H9 (cell line): ENCODE measurements at regions not wholly inside any gene's neighbourhood (a gene's known extent, or its start where the extent isn't known, plus 50 kb on each side); places are given as distances from the start of the nearest gene placed in this dataset.

Source experiments
- DNase-seq: peaks from one replicate; pipeline ENCODE4 v3.0.0-alpha.2; 2017
- H2AFZ ChIP-seq: one replicate; pipeline ENCODE4 v1.6.1; 2013; ENCODE audit warnings: mild to moderate bottlenecking, low read length, control low read depth, moderate library complexity
- H2AK5ac ChIP-seq: 2 replicates; pipeline ENCODE4 v1.6.1; 2013; ENCODE audit warnings: low read length, control low read depth, mixed read lengths; ENCODE audit not compliant: insufficient read length
- H2BK120ac ChIP-seq: one replicate; pipeline ENCODE4 v1.6.1; 2013; ENCODE audit warnings: low read depth, mild to moderate bottlenecking, low read length, control low read depth, inconsistent platforms; ENCODE audit not compliant: poor library complexity, severe bottlenecking
- H2BK12ac ChIP-seq: 2 replicates; pipeline ENCODE4 v1.6.1; 2013; ENCODE audit warnings: low read length, control low read depth, mixed read lengths, low read depth; ENCODE audit not compliant: insufficient read length
- H2BK15ac ChIP-seq: 2 replicates; pipeline ENCODE4 v1.6.1; 2013; ENCODE audit warnings: low read depth, low read length, control low read depth
- H2BK20ac ChIP-seq: one replicate; pipeline ENCODE4 v1.6.1; 2013; ENCODE audit warnings: low read depth, mild to moderate bottlenecking, low read length, control low read depth, inconsistent platforms; ENCODE audit not compliant: poor library complexity, severe bottlenecking
- H2BK5ac ChIP-seq: 2 replicates; pipeline ENCODE4 v1.6.1; 2013; ENCODE audit warnings: low read length, control low read depth, mixed read lengths; ENCODE audit not compliant: insufficient read length
- H3K14ac ChIP-seq: 2 replicates; pipeline ENCODE4 v1.6.1; 2013; ENCODE audit warnings: low read length, control low read depth; ENCODE audit not compliant: insufficient read depth
- H3K18ac ChIP-seq: 2 replicates; pipeline ENCODE4 v1.6.1; 2013; ENCODE audit warnings: low read depth, mild to moderate bottlenecking, mixed read lengths, low read length, control low read depth; ENCODE audit not compliant: insufficient read length
- H3K23ac ChIP-seq: 2 replicates; pipeline ENCODE4 v1.6.1; 2013; ENCODE audit warnings: low read length, control low read depth, mixed read lengths, low read depth; ENCODE audit not compliant: insufficient read length
- H3K23me2 ChIP-seq: 2 replicates; pipeline ENCODE4 v1.6.1; 2013; ENCODE audit warnings: low read depth, mild to moderate bottlenecking, mixed read lengths, low read length, control low read depth; ENCODE audit not compliant: insufficient read length, poor library complexity, severe bottlenecking
- H3K27ac ChIP-seq: 2 replicates; pipeline ENCODE4 v1.5.1; 2013; ENCODE audit warnings: low read length, control low read depth, mixed read lengths, low read depth; ENCODE audit not compliant: insufficient read length
- H3K27me3 ChIP-seq: 2 replicates; pipeline ENCODE4 v1.6.1; 2013; ENCODE audit warnings: low read length, control low read depth, inconsistent platforms; ENCODE audit not compliant: insufficient read depth
- H3K4ac ChIP-seq: 2 replicates; pipeline ENCODE4 v1.6.1; 2013; ENCODE audit warnings: low read depth, mild to moderate bottlenecking, control low read depth, inconsistent platforms, low read length, moderate library complexity
- H3K4me1 ChIP-seq: 2 replicates; pipeline ENCODE4 v1.6.1; 2013; ENCODE audit warnings: low read length, control low read depth, inconsistent platforms; ENCODE audit not compliant: insufficient read depth
- H3K4me2 ChIP-seq: 2 replicates; pipeline ENCODE4 v1.6.1; 2013; ENCODE audit warnings: low read length, control low read depth, mixed read lengths; ENCODE audit not compliant: insufficient read length, insufficient read depth
- H3K56ac ChIP-seq: 2 replicates; pipeline ENCODE4 v1.6.1; 2013; ENCODE audit warnings: low read depth, mild to moderate bottlenecking, mixed read lengths, low read length, control low read depth; ENCODE audit not compliant: insufficient read length
- H3K79me1 ChIP-seq: 2 replicates; pipeline ENCODE4 v1.6.1; 2013; ENCODE audit warnings: low read depth, mild to moderate bottlenecking, moderate library complexity, low read length, control low read depth, inconsistent platforms; ENCODE audit not compliant: insufficient read depth, poor library complexity, severe bottlenecking
- H3K79me2 ChIP-seq: 2 replicates; pipeline ENCODE4 v1.6.1; 2013; ENCODE audit warnings: low read length, control low read depth, inconsistent platforms; ENCODE audit not compliant: insufficient read depth
- H3K9ac ChIP-seq: 2 replicates; pipeline ENCODE4 v1.6.1; 2013; ENCODE audit warnings: low read length, control low read depth, mixed read lengths; ENCODE audit not compliant: insufficient read length; ENCODE audit errors: extremely low read depth
- H3K9me3 ChIP-seq: one replicate; pipeline ENCODE4 v1.6.1; 2013; ENCODE audit warnings: low read depth, low read length, inconsistent platforms; ENCODE audit not compliant: control insufficient read depth
- H3T11ph ChIP-seq: one replicate; pipeline ENCODE4 v1.6.1; 2013; ENCODE audit warnings: mild to moderate bottlenecking, low read length, control low read depth, inconsistent platforms
- H4K20me1 ChIP-seq: one replicate; pipeline ENCODE4 v1.6.1; 2013; ENCODE audit not compliant: control insufficient read depth, insufficient read length, insufficient read depth
- H4K5ac ChIP-seq: 2 replicates; pipeline ENCODE4 v1.6.1; 2013; ENCODE audit warnings: low read depth, mild to moderate bottlenecking, mixed read lengths, low read length, control low read depth; ENCODE audit not compliant: insufficient read length
- H4K8ac ChIP-seq: replicated peaks from 2 replicates; pipeline ENCODE4 v1.6.1; 2013; ENCODE audit warnings: low read length, control low read depth, mixed read lengths, low read depth; ENCODE audit not compliant: insufficient read length
- H4K91ac ChIP-seq: 2 replicates; pipeline ENCODE4 v1.6.1; 2013; ENCODE audit warnings: low read depth, mild to moderate bottlenecking, moderate library complexity, mixed read lengths, low read length, control low read depth; ENCODE audit not compliant: insufficient read length
- H3K27ac Mint-ChIP-seq, 3 experiments: 2 replicates in 2 of 3; 3 replicates in 1 of 3; pipeline ENCODE4 v1.8.0; 2020 to 2021; ENCODE audit warnings: mixed read lengths in 3 of 3, mild to moderate bottlenecking in 1 of 3, moderate library complexity in 1 of 3
- H3K27me3 Mint-ChIP-seq: 2 replicates; pipeline ENCODE4 v1.8.0; 2021; ENCODE audit warnings: low read depth, mild to moderate bottlenecking, moderate library complexity, mixed read lengths
- H3K36me3 Mint-ChIP-seq, 3 experiments: 2 replicates in 2 of 3; 3 replicates in 1 of 3; pipeline ENCODE4 v1.8.0; 2020 to 2021; ENCODE audit warnings: low read depth in 3 of 3, mixed read lengths in 3 of 3; ENCODE audit not compliant: insufficient read depth in 1 of 3
- H3K4me1 Mint-ChIP-seq, 2 experiments: 2 replicates each; pipeline ENCODE4 v1.8.0; 2020; ENCODE audit warnings: mixed read lengths in 2 of 2
- H3K4me3 Mint-ChIP-seq, 2 experiments: 2 replicates in 1 of 2; 3 replicates in 1 of 2; pipeline ENCODE4 v1.8.0; 2020 to 2021; ENCODE audit warnings: mild to moderate bottlenecking in 2 of 2, mixed read lengths in 2 of 2, moderate library complexity in 1 of 2
- H3K9me3 Mint-ChIP-seq, 2 experiments: 2 replicates in 1 of 2; 3 replicates in 1 of 2; pipeline ENCODE4 v1.8.0; 2020; ENCODE audit warnings: mild to moderate bottlenecking in 2 of 2, mixed read lengths in 2 of 2, moderate library complexity in 1 of 2
- CTCF ChIP-seq: fragments of 200-600 bp; sonication (generic); conservative IDR thresholded peaks from 3 replicates; pipeline ENCODE4 v1.8.0; 2021; ENCODE audit warnings: antibody characterized with exemption, mild to moderate bottlenecking
- WGBS: extraction: QIAGEN DNeasy Blood & Tissue Kit; methylation state at CpG from one replicate; pipeline ENCODE4 v1.1.7; 2013; ENCODE audit warnings: missing lambda C conversion rate, low lambda C conversion rate, mixed read lengths; ENCODE audit not compliant: insufficient read length; ENCODE audit errors: extremely low coverage; 5-methylcytosine and 5-hydroxymethylcytosine counted together

- no CpG with 5 or more reads among the region's 4 CpGs for WGBS
- no peak overlapping the region for H3K18ac ChIP-seq
- no peak overlapping the region for H2BK12ac ChIP-seq
- no peak overlapping the region for H3K23ac ChIP-seq
- H3K4me3 Mint-ChIP-seq: no peak overlapping the region
- no peaks in the 10 kb centered on the region for H3K79me1 ChIP-seq
- peaks cover 8 to 12% of the 10 kb centered on the region in 2 experiments for H3K4me1 Mint-ChIP-seq
- H3K27ac ChIP-seq: no peak overlapping the region
- H3K9me3 Mint-ChIP-seq: no peaks in the 10 kb centered on the region
- peaks cover 2% of the 10 kb centered on the region; the same call in 1 of the 2 replicates for H3K27me3 Mint-ChIP-seq
- no peaks in the 10 kb centered on the region for H3K79me2 ChIP-seq
- H2AFZ ChIP-seq: no peak overlapping the region
- H4K20me1 ChIP-seq: no peaks in the 10 kb centered on the region
- H2BK5ac ChIP-seq: no peak overlapping the region
- no peak overlapping the region for H3K4ac ChIP-seq
- H3K9ac ChIP-seq: no peak overlapping the region
- no peak overlapping the region for H4K5ac ChIP-seq
- H2BK120ac ChIP-seq: no peak overlapping the region
- H2BK15ac ChIP-seq: no peak overlapping the region
- no peaks in the 10 kb centered on the region for H3K23me2 ChIP-seq
- no peak overlapping the region for H3K14ac ChIP-seq
- H3K4me2 ChIP-seq: no peak overlapping the region
- peak; percentile 90 for TF ChIP-seq CTCF
- H2BK20ac ChIP-seq: no peak overlapping the region
- no peaks in the 10 kb centered on the region for H3K4me1 ChIP-seq
- no peak overlapping the region for H2AK5ac ChIP-seq
- H3K27me3 ChIP-seq: no peaks in the 10 kb centered on the region
- DNase-seq: peak; percentile 72
- no peaks in the 10 kb centered on the region for H3K36me3 Mint-ChIP-seq
- H3K27ac Mint-ChIP-seq: 0 out of 7 replicates have a peak overlapping the region, but pooled peaks of 1 of the 3 experiments have one; percentile 23
- no peak overlapping the region for H3T11ph ChIP-seq
- no peak overlapping the region for H3K56ac ChIP-seq
- H3K9me3 ChIP-seq: no peaks in the 10 kb centered on the region
- H4K8ac ChIP-seq: no peak overlapping the region
- no peak overlapping the region for H4K91ac ChIP-seq
Measured at GRCh38 chr18:45384137-45384961, 230.9 kb upstream of the SLC14A2 start.
